ENCODE measurements at regions not wholly inside any gene's neighbourhood (a gene's known extent, or its start where the extent isn't known, plus 50 kb on each side); places are given as distances from the start of the nearest gene placed in this dataset.

- Histone ChIP-seq H3K4me1 (no peaks in the 10 kb centered on the region), H3K27me3 (no peaks in the 10 kb centered on the region), H3K9me3 (no peaks in the 10 kb centered on the region), H3K36me3 (no peaks in the 10 kb centered on the region), H3K4me2 (no peak overlapping the region), H3K27ac (no peak overlapping the region), H4K20me1 (no peaks in the 10 kb centered on the region), H3K9ac (no peak overlapping the region), H3K4me3 (no peak overlapping the region)
- no peak for TF ChIP-seq Cebpa-rat (IDR thresholded peaks at IDR 0.05)
Observed at GRCh38 chr10:94216201-94216600, 146.5 kb downstream of the NOC3L start.

GRCh38 chr10:94217411-94217810 lies 145.3 kb downstream of the NOC3L start:
- Histone ChIP-seq H3K9ac (no peak overlapping the region), H3K4me1 (no peaks in the 10 kb centered on the region), H3K4me3 (no peak overlapping the region), H4K20me1 (no peaks in the 10 kb centered on the region), H3K27ac (no peak overlapping the region), H3K36me3 (no peaks in the 10 kb centered on the region), H3K27me3 (no peaks in the 10 kb centered on the region), H3K4me2 (no peak overlapping the region), H3K9me3 (no peaks in the 10 kb centered on the region)
- no peak for TF ChIP-seq Cebpa-rat (IDR thresholded peaks at IDR 0.05)

- no peaks in the 10 kb centered on the region for H3K36me3 ChIP-seq
- H3K4me3 ChIP-seq, result no peak overlapping the region
- H3K27me3 ChIP-seq, result no peaks in the 10 kb centered on the region
- H4K20me1 ChIP-seq, result no peaks in the 10 kb centered on the region
- H3K9me3 ChIP-seq, result no peaks in the 10 kb centered on the region
- H3K27ac ChIP-seq, result no peak overlapping the region
- no peaks in the 10 kb centered on the region for H3K4me1 ChIP-seq
- H3K4me2 ChIP-seq, result no peak overlapping the region
- TF ChIP-seq Cebpa-rat (IDR thresholded peaks at IDR 0.05), result no peak
- H3K9ac ChIP-seq, result no peak overlapping the region
Observed at GRCh38 chr10:94218493-94219183, 144.1 kb downstream of the NOC3L start.

- Histone ChIP-seq H3K9me3 (no peaks in the 10 kb centered on the region), H3K4me2 (no peak overlapping the region), H3K27ac (no peak overlapping the region), H4K20me1 (no peaks in the 10 kb centered on the region), H3K36me3 (no peaks in the 10 kb centered on the region), H3K4me3 (no peak overlapping the region), H3K4me1 (no peaks in the 10 kb centered on the region), H3K27me3 (no peaks in the 10 kb centered on the region), H3K9ac (no peak overlapping the region)
- no peak for TF ChIP-seq Cebpa-rat (IDR thresholded peaks at IDR 0.05)
Observed at GRCh38 chr10:94219829-94220228, 142.9 kb downstream of the NOC3L start.

- H3K27ac ChIP-seq, result no peak overlapping the region
- H3K9ac ChIP-seq, result no peak overlapping the region
- H3K4me1 ChIP-seq, result no peaks in the 10 kb centered on the region
- H3K4me3 ChIP-seq, result no peak overlapping the region
- no peaks in the 10 kb centered on the region for H4K20me1 ChIP-seq
- H3K27me3 ChIP-seq, result no peaks in the 10 kb centered on the region
- no peaks in the 10 kb centered on the region for H3K36me3 ChIP-seq
- H3K9me3 ChIP-seq, result no peaks in the 10 kb centered on the region
- no peak for TF ChIP-seq Cebpa-rat (IDR thresholded peaks at IDR 0.05)
- no peak overlapping the region for H3K4me2 ChIP-seq
Observed at GRCh38 chr10:94220717-94221116, 142.0 kb downstream of the NOC3L start.

- H4K20me1 ChIP-seq, result no peaks in the 10 kb centered on the region
- no peak overlapping the region for H3K9ac ChIP-seq
- no peak overlapping the region for H3K4me2 ChIP-seq
- no peak overlapping the region for H3K4me3 ChIP-seq
- H3K27me3 ChIP-seq, result no peaks in the 10 kb centered on the region
- no peaks in the 10 kb centered on the region for H3K36me3 ChIP-seq
- no peak for TF ChIP-seq Cebpa-rat (IDR thresholded peaks at IDR 0.05)
- no peaks in the 10 kb centered on the region for H3K4me1 ChIP-seq
- H3K27ac ChIP-seq, result no peak overlapping the region
- no peaks in the 10 kb centered on the region for H3K9me3 ChIP-seq
Observed at GRCh38 chr10:94223702-94224370, 138.9 kb downstream of the NOC3L start.

- Histone ChIP-seq H3K4me2 (no peak overlapping the region), H3K4me1 (no peaks in the 10 kb centered on the region), H3K27ac (no peak overlapping the region)
Observed at GRCh38 chr10:94224656-94225055, 138.1 kb downstream of the NOC3L start.

GRCh38 chr10:94225589-94225988 lies 137.2 kb downstream of the NOC3L start:
- Histone ChIP-seq H3K27ac (no peak overlapping the region), H3K4me2 (no peak overlapping the region)

More at GRCh38 chr10:94224656-94225055, 138.1 kb downstream of the NOC3L start:
- Histone ChIP-seq H4K20me1 (no peaks in the 10 kb centered on the region), H3K9me3 (no peaks in the 10 kb centered on the region), H3K4me3 (no peak overlapping the region), H3K36me3 (no peaks in the 10 kb centered on the region), H3K9ac (no peak overlapping the region), H3K27me3 (no peaks in the 10 kb centered on the region)
- no peak for TF ChIP-seq Cebpa-rat (IDR thresholded peaks at IDR 0.05)

GRCh38 chr10:94230134-94230785 lies 132.5 kb downstream of the NOC3L start:
- Histone ChIP-seq H3K4me3 (no peak overlapping the region), H3K36me3 (no peaks in the 10 kb centered on the region), H3K4me2 (no peak overlapping the region), H3K9me3 (0 out of 2 replicates have a peak, but pooled peaks cover 4% of the 10 kb centered on the region), H3K27me3 (no peaks in the 10 kb centered on the region), H3K9ac (no peak overlapping the region), H3K4me1 (peaks cover 4% of the 10 kb centered on the region), H4K20me1 (no peaks in the 10 kb centered on the region), H3K27ac (no peak overlapping the region)
- TF ChIP-seq Cebpa-rat (IDR thresholded peaks at IDR 0.05), result no peak

More at GRCh38 chr10:94225589-94225988, 137.2 kb downstream of the NOC3L start:
- TF ChIP-seq Cebpa-rat (IDR thresholded peaks at IDR 0.05), result no peak
- Histone ChIP-seq H3K4me1 (no peaks in the 10 kb centered on the region), H3K9me3 (0 out of 2 replicates have a peak, but pooled peaks cover 4% of the 10 kb centered on the region), H3K27me3 (no peaks in the 10 kb centered on the region), H4K20me1 (no peaks in the 10 kb centered on the region), H3K4me3 (no peak overlapping the region), H3K36me3 (no peaks in the 10 kb centered on the region), H3K9ac (no peak overlapping the region)
